Activated T-cell treated with anti-CD3 and anti-CD28 coated beads, Interleukin-2, amount 50 U/mL, for 4 hours (primary cell): ENCODE measurements at regions not wholly inside any gene's neighbourhood (a gene's known extent, or its start where the extent isn't known, plus 50 kb on each side); places are given as distances from the start of the nearest gene placed in this dataset.

Experiments used
- ATAC-seq, 2 donors: fragments of 200-7000 bp; cut with Tn5 transposase; one replicate each; pipeline ENCODE4 v1.10.0; 2021
- DNase-seq: peaks from one replicate; pipeline ENCODE4 v3.0.0-alpha.2; 2020
- H3K27me3 Mint-ChIP-seq: one replicate; pipeline ENCODE4 v1.8.0; 2021; ENCODE audit warnings: low read depth, mixed read lengths
- H3K36me3 Mint-ChIP-seq: one replicate; pipeline ENCODE4 v1.8.0; 2022; ENCODE audit warnings: mixed read lengths; ENCODE audit not compliant: insufficient read depth
- H3K4me1 Mint-ChIP-seq: one replicate; pipeline ENCODE4 v1.8.0; 2021; ENCODE audit warnings: low read depth, mixed read lengths
- H3K4me3 Mint-ChIP-seq: one replicate; pipeline ENCODE4 v1.8.0; 2021; ENCODE audit warnings: mild to moderate bottlenecking, moderate library complexity, mixed read lengths
- H3K9me3 Mint-ChIP-seq: one replicate; pipeline ENCODE4 v1.8.0; 2021; ENCODE audit warnings: mixed read lengths

GRCh38 chr18:64981915-64982314 is 768.9 kb upstream of the CDH7 start:
- ATAC-seq: no peak
- H3K4me3 Mint-ChIP-seq: no peak overlapping the region
- no peaks in the 10 kb centered on the region for H3K27me3 Mint-ChIP-seq
- H3K36me3 Mint-ChIP-seq: no peaks in the 10 kb centered on the region
- H3K4me1 Mint-ChIP-seq: no peaks in the 10 kb centered on the region
- peaks cover 2% of the 10 kb centered on the region for H3K9me3 Mint-ChIP-seq
- no peak for DNase-seq

GRCh38 chr18:64979791-64980190 is 771.0 kb upstream of the CDH7 start:
- H3K36me3 Mint-ChIP-seq: no peaks in the 10 kb centered on the region
- no peak overlapping the region for H3K4me3 Mint-ChIP-seq
- H3K4me1 Mint-ChIP-seq: no peaks in the 10 kb centered on the region
- DNase-seq (no peak), ATAC-seq (no peak)
- H3K9me3 Mint-ChIP-seq: no peaks in the 10 kb centered on the region
- no peaks in the 10 kb centered on the region for H3K27me3 Mint-ChIP-seq

- no peak for ATAC-seq
- no peak overlapping the region for H3K4me3 Mint-ChIP-seq
- H3K4me1 Mint-ChIP-seq: no peaks in the 10 kb centered on the region
Measured at GRCh38 chr18:64974391-64975125, 776.3 kb upstream of the CDH7 start.

GRCh38 chr18:64972545-64972944 is 778.3 kb upstream of the CDH7 start:
- DNase-seq (no peak), ATAC-seq (no peak)
- Mint-ChIP-seq H3K36me3 (no peaks in the 10 kb centered on the region), H3K9me3 (no peaks in the 10 kb centered on the region), H3K27me3 (no peaks in the 10 kb centered on the region), H3K4me1 (no peaks in the 10 kb centered on the region), H3K4me3 (no peak overlapping the region)

More at GRCh38 chr18:64974391-64975125, 776.3 kb upstream of the CDH7 start:
- H3K9me3 Mint-ChIP-seq: no peaks in the 10 kb centered on the region
- no peaks in the 10 kb centered on the region for H3K36me3 Mint-ChIP-seq
- DNase-seq: no peak
- no peaks in the 10 kb centered on the region for H3K27me3 Mint-ChIP-seq

- Mint-ChIP-seq H3K4me1 (no peaks in the 10 kb centered on the region), H3K36me3 (no peaks in the 10 kb centered on the region), H3K9me3 (no peaks in the 10 kb centered on the region), H3K4me3 (no peak overlapping the region), H3K27me3 (no peaks in the 10 kb centered on the region)
- ATAC-seq (no peak), DNase-seq (no peak)
Measured at GRCh38 chr18:64966667-64967066, 784.1 kb upstream of the CDH7 start.

GRCh38 chr18:64956465-64956864 is 794.3 kb upstream of the CDH7 start:
- Mint-ChIP-seq H3K36me3 (no peaks in the 10 kb centered on the region), H3K4me1 (no peaks in the 10 kb centered on the region), H3K9me3 (peaks cover 7% of the 10 kb centered on the region), H3K27me3 (no peaks in the 10 kb centered on the region), H3K4me3 (no peak overlapping the region)
- ATAC-seq: no peak
- no peak for DNase-seq

- DNase-seq: no peak
- no peaks in the 10 kb centered on the region for H3K27me3 Mint-ChIP-seq
- H3K9me3 Mint-ChIP-seq: peaks cover 19% of the 10 kb centered on the region
- no peak for ATAC-seq
- no peaks in the 10 kb centered on the region for H3K36me3 Mint-ChIP-seq
- no peak overlapping the region for H3K4me3 Mint-ChIP-seq
- no peaks in the 10 kb centered on the region for H3K4me1 Mint-ChIP-seq
Measured at GRCh38 chr18:64949885-64950284, 800.9 kb upstream of the CDH7 start.

- no peaks in the 10 kb centered on the region for H3K36me3 Mint-ChIP-seq
- ATAC-seq (no peak), DNase-seq (no peak)
- no peak overlapping the region for H3K4me3 Mint-ChIP-seq
- H3K27me3 Mint-ChIP-seq: no peaks in the 10 kb centered on the region
- H3K9me3 Mint-ChIP-seq: no peaks in the 10 kb centered on the region
- no peaks in the 10 kb centered on the region for H3K4me1 Mint-ChIP-seq
Measured at GRCh38 chr18:64936671-64937070, 787.8 kb upstream of the LINC00305 start.

- Mint-ChIP-seq H3K27me3 (no peaks in the 10 kb centered on the region), H3K9me3 (no peaks in the 10 kb centered on the region), H3K4me3 (no peak overlapping the region), H3K4me1 (no peaks in the 10 kb centered on the region), H3K36me3 (no peaks in the 10 kb centered on the region)
- DNase-seq (no peak), ATAC-seq (no peak)
Measured at GRCh38 chr18:64929036-64929435, 780.1 kb upstream of the LINC00305 start.

- Mint-ChIP-seq H3K9me3 (no peaks in the 10 kb centered on the region), H3K36me3 (no peaks in the 10 kb centered on the region), H3K27me3 (no peaks in the 10 kb centered on the region), H3K4me1 (no peaks in the 10 kb centered on the region), H3K4me3 (no peak overlapping the region)
- DNase-seq: no peak
- no peak for ATAC-seq
Measured at GRCh38 chr18:64919971-64920570, 771.2 kb upstream of the LINC00305 start.

- DNase-seq: no peak
- H3K4me1 Mint-ChIP-seq: no peaks in the 10 kb centered on the region
- no peaks in the 10 kb centered on the region for H3K9me3 Mint-ChIP-seq
- no peaks in the 10 kb centered on the region for H3K27me3 Mint-ChIP-seq
- no peak overlapping the region for H3K4me3 Mint-ChIP-seq
- no peaks in the 10 kb centered on the region for H3K36me3 Mint-ChIP-seq
- no peak for ATAC-seq
Measured at GRCh38 chr18:64918851-64919250, 770.0 kb upstream of the LINC00305 start.

GRCh38 chr18:64893349-64893748 is 744.5 kb upstream of the LINC00305 start:
- no peaks in the 10 kb centered on the region for H3K4me1 Mint-ChIP-seq
- H3K4me3 Mint-ChIP-seq: no peak overlapping the region
- ATAC-seq (no peak), DNase-seq (no peak)
- no peaks in the 10 kb centered on the region for H3K27me3 Mint-ChIP-seq
- peaks cover 4% of the 10 kb centered on the region for H3K9me3 Mint-ChIP-seq
- no peaks in the 10 kb centered on the region for H3K36me3 Mint-ChIP-seq

- Mint-ChIP-seq H3K9me3 (peaks cover 4% of the 10 kb centered on the region), H3K4me3 (no peak overlapping the region), H3K36me3 (no peaks in the 10 kb centered on the region), H3K4me1 (no peaks in the 10 kb centered on the region), H3K27me3 (no peaks in the 10 kb centered on the region)
- no peak for ATAC-seq
- DNase-seq: no peak
Measured at GRCh38 chr18:64888956-64889355, 740.1 kb upstream of the LINC00305 start.

- no peak overlapping the region for H3K4me3 Mint-ChIP-seq
- no peaks in the 10 kb centered on the region for H3K36me3 Mint-ChIP-seq
- ATAC-seq: no peak
- H3K9me3 Mint-ChIP-seq: peaks cover 5% of the 10 kb centered on the region
- H3K4me1 Mint-ChIP-seq: no peaks in the 10 kb centered on the region
- no peaks in the 10 kb centered on the region for H3K27me3 Mint-ChIP-seq
- DNase-seq: no peak
Measured at GRCh38 chr18:64886995-64887394, 738.1 kb upstream of the LINC00305 start.

- H3K36me3 Mint-ChIP-seq: no peaks in the 10 kb centered on the region
- no peaks in the 10 kb centered on the region for H3K27me3 Mint-ChIP-seq
- DNase-seq (no peak), ATAC-seq (no peak)
- peaks cover 7% of the 10 kb centered on the region for H3K9me3 Mint-ChIP-seq
- no peaks in the 10 kb centered on the region for H3K4me1 Mint-ChIP-seq
- H3K4me3 Mint-ChIP-seq: no peak overlapping the region
Measured at GRCh38 chr18:64882896-64883295, 734.0 kb upstream of the LINC00305 start.
